Suprapubic skin (tissue), 4 donors: ENCODE measurements at regions not wholly inside any gene's neighbourhood (a gene's known extent, or its start where the extent isn't known, plus 50 kb on each side); places are given as distances from the start of the nearest gene placed in this dataset.

ENCODE experiments used
- DNase-seq, 2 donors: peaks; one replicate each; pipeline ENCODE4 v3.0.0-alpha.2; 2019; ENCODE audit warnings: low spot score in 2 of 2
- H3K27ac ChIP-seq: fragments of 200-600 bp; sonication (generic); one replicate; pipeline ENCODE4 v1.5.1; 2019
- H3K27me3 ChIP-seq: fragments of 200-600 bp; sonication (generic); one replicate; pipeline ENCODE4 v1.5.1; 2019
- H3K36me3 ChIP-seq: fragments of 200-600 bp; sonication (generic); one replicate; pipeline ENCODE4 v1.5.1; 2019
- H3K4me1 ChIP-seq: fragments of 200-600 bp; sonication (generic); one replicate; pipeline ENCODE4 v1.5.1; 2019
- H3K4me3 ChIP-seq: fragments of 200-600 bp; sonication (generic); one replicate; pipeline ENCODE4 v1.5.1; 2019; ENCODE audit warnings: mild to moderate bottlenecking
- H3K9me3 ChIP-seq: fragments of 200-600 bp; sonication (generic); one replicate; pipeline ENCODE4 v1.5.1; 2019
- CTCF ChIP-seq, 2 donors: fragments of 200-600 bp in 1 of 2; fragments of 450-650 bp in 1 of 2; sonication (generic) in 1 of 2; IDR thresholded peaks; one replicate each; pipeline ENCODE4 v1.5.1; 2016 to 2019; ENCODE audit warnings: antibody characterized with exemption in 2 of 2, mild to moderate bottlenecking in 1 of 2, moderate library complexity in 1 of 2
- EP300 ChIP-seq: sonication (generic); formaldehyde crosslinking; IDR thresholded peaks from one replicate; pipeline ENCODE4 v1.6.1; 2017; ENCODE audit warnings: antibody characterized with exemption
- POLR2A ChIP-seq, 2 donors: fragments of 450-650 bp; IDR thresholded peaks; one replicate each; pipeline ENCODE4 v1.6.1; 2017; ENCODE audit warnings: antibody characterized with exemption in 2 of 2, mild to moderate bottlenecking in 2 of 2, moderate library complexity in 2 of 2
- POLR2AphosphoS5 ChIP-seq, 3 donors: sonication (generic); formaldehyde crosslinking; IDR thresholded peaks; one replicate each; pipeline ENCODE4 v1.6.1; 2017; ENCODE audit warnings: antibody characterized with exemption in 3 of 3
- WGBS: methylation state at CpG from one replicate; pipeline ENCODE4 v1.1.5; 2018; 5-methylcytosine and 5-hydroxymethylcytosine counted together

- Histone ChIP-seq H3K27me3 (peaks cover 50% of the 10 kb centered on the region), H3K27ac (no peak overlapping the region), H3K4me3 (no peak overlapping the region), H3K9me3 (no peaks in the 10 kb centered on the region), H3K4me1 (peaks cover 13% of the 10 kb centered on the region), H3K36me3 (no peaks in the 10 kb centered on the region)
- no peak for DNase-seq
- TF ChIP-seq POLR2AphosphoS5 (IDR thresholded peaks at IDR 0.05) (no peak), CTCF (IDR thresholded peaks at IDR 0.05) (no peak), POLR2A (IDR thresholded peaks at IDR 0.05) (no peak), EP300 (no peak)
- WGBS = 56% methylated on average over 4 of the region's 4 CpGs
Measured at GRCh38 chr17:73792994-73793393, 148.7 kb upstream of the SDK2 start.

GRCh38 chr17:73794336-73794735, 150.1 kb upstream of the SDK2 start:
- TF ChIP-seq CTCF (IDR thresholded peaks at IDR 0.05) (no peak), EP300 (no peak), POLR2AphosphoS5 (IDR thresholded peaks at IDR 0.05) (no peak), POLR2A (IDR thresholded peaks at IDR 0.05) (no peak)
- Histone ChIP-seq H3K27me3 (peaks cover 52% of the 10 kb centered on the region), H3K36me3 (no peaks in the 10 kb centered on the region), H3K4me3 (no peak overlapping the region), H3K9me3 (no peaks in the 10 kb centered on the region), H3K27ac (no peak overlapping the region), H3K4me1 (peaks cover 13% of the 10 kb centered on the region)
- WGBS = 74% methylated on average over 7 of the region's 7 CpGs
- DNase-seq = no peak

- peaks cover 41% of the 10 kb centered on the region for H3K27me3 ChIP-seq
- WGBS = 78% methylated on average over 2 of the region's 2 CpGs
Measured at GRCh38 chr17:73795730-73796129, 151.5 kb upstream of the SDK2 start.

GRCh38 chr17:73797594-73798110, 153.4 kb upstream of the SDK2 start:
- H3K27me3 ChIP-seq = peaks cover 45% of the 10 kb centered on the region
- DNase-seq = no peak
- no peak overlapping the region for H3K27ac ChIP-seq
- H3K9me3 ChIP-seq = no peaks in the 10 kb centered on the region
- H3K4me3 ChIP-seq = no peak overlapping the region
- H3K4me1 ChIP-seq = peaks cover 13% of the 10 kb centered on the region
- no peaks in the 10 kb centered on the region for H3K36me3 ChIP-seq
- TF ChIP-seq POLR2A (IDR thresholded peaks at IDR 0.05) (no peak), CTCF (IDR thresholded peaks at IDR 0.05) (no peak), EP300 (no peak), POLR2AphosphoS5 (IDR thresholded peaks at IDR 0.05) (no peak)
- WGBS = 46% methylated on average over 4 of the region's 4 CpGs

More at GRCh38 chr17:73795730-73796129, 151.5 kb upstream of the SDK2 start:
- no peak for DNase-seq
- Histone ChIP-seq H3K27ac (no peak overlapping the region), H3K36me3 (no peaks in the 10 kb centered on the region), H3K4me1 (peaks cover 13% of the 10 kb centered on the region), H3K4me3 (no peak overlapping the region), H3K9me3 (no peaks in the 10 kb centered on the region)
- TF ChIP-seq EP300 (no peak), CTCF (IDR thresholded peaks at IDR 0.05) (no peak)

- no peak overlapping the region for H3K4me3 ChIP-seq
- H3K27me3 ChIP-seq = peaks cover 48% of the 10 kb centered on the region
- no peaks in the 10 kb centered on the region for H3K36me3 ChIP-seq
- TF ChIP-seq POLR2AphosphoS5 (IDR thresholded peaks at IDR 0.05) (no peak), CTCF (IDR thresholded peaks at IDR 0.05) (no peak), EP300 (no peak), POLR2A (IDR thresholded peaks at IDR 0.05) (no peak)
- no peak overlapping the region for H3K27ac ChIP-seq
- H3K4me1 ChIP-seq = peaks cover 13% of the 10 kb centered on the region
- WGBS = 65% methylated on average over 7 of the region's 7 CpGs
- H3K9me3 ChIP-seq = peaks cover 3% of the 10 kb centered on the region
- DNase-seq = no peak
Measured at GRCh38 chr17:73798111-73798748, 154.0 kb upstream of the SDK2 start.
